Esophagus muscularis mucosa (tissue), 3 donors: ENCODE measurements at regions not wholly inside any gene's neighbourhood (a gene's known extent, or its start where the extent isn't known, plus 50 kb on each side); places are given as distances from the start of the nearest gene placed in this dataset.

ENCODE experiments used
- POLR2A ChIP-seq: fragments of 450-650 bp; IDR thresholded peaks from one replicate; pipeline ENCODE4 v1.6.1; 2017; ENCODE audit warnings: antibody characterized with exemption, moderate library complexity, mild to moderate bottlenecking, low read depth
- POLR2AphosphoS5 ChIP-seq, 2 donors: sonication (generic); formaldehyde crosslinking; IDR thresholded peaks; one replicate each; pipeline ENCODE4 v1.6.1; 2017; ENCODE audit warnings: antibody characterized with exemption in 2 of 2
- TF ChIP-seq, protein P1 (sequence below), 3 experiments: fragments of 200-600 bp in 2 of 3; fragments of 450-650 bp in 1 of 3; sonication (generic) in 2 of 3; IDR thresholded peaks; one replicate each; pipeline ENCODE4 v1.5.1; 2017 to 2019; ENCODE audit warnings: antibody characterized with exemption in 3 of 3, mild to moderate bottlenecking in 2 of 3, moderate library complexity in 1 of 3

DNA sequence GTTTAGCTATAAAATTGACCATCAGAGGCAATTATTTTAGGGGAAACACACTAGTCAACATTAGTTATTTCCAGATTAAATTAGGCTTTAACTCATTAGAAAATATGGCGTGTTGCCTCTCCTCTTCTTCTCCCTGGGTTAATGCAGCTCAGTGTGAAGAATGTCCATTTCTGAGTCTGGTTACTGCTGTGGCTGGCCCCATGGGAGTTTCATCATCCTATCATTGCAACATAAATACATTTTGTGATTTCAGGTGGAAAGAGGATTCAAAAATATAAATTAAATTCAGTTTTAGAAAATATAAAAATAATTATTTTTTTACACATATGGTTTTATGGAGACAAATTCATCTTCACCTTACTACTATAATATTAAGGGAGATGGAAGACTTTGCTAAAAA is 288.5 kb upstream of the ARSJ start:
- TF ChIP-seq, protein P1, sequence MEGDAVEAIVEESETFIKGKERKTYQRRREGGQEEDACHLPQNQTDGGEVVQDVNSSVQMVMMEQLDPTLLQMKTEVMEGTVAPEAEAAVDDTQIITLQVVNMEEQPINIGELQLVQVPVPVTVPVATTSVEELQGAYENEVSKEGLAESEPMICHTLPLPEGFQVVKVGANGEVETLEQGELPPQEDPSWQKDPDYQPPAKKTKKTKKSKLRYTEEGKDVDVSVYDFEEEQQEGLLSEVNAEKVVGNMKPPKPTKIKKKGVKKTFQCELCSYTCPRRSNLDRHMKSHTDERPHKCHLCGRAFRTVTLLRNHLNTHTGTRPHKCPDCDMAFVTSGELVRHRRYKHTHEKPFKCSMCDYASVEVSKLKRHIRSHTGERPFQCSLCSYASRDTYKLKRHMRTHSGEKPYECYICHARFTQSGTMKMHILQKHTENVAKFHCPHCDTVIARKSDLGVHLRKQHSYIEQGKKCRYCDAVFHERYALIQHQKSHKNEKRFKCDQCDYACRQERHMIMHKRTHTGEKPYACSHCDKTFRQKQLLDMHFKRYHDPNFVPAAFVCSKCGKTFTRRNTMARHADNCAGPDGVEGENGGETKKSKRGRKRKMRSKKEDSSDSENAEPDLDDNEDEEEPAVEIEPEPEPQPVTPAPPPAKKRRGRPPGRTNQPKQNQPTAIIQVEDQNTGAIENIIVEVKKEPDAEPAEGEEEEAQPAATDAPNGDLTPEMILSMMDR (IDR thresholded peaks at IDR 0.05) = no peak
- no peak for TF ChIP-seq POLR2A
- no peak for TF ChIP-seq POLR2AphosphoS5 (IDR thresholded peaks at IDR 0.05)
